ENCODE measurements at regions not wholly inside any gene's neighbourhood (a gene's known extent, or its start where the extent isn't known, plus 50 kb on each side); places are given as distances from the start of the nearest gene placed in this dataset.
"Not testable (repeated sequence)": the region's sequence is repeated elsewhere in the genome, so short reads cannot be mapped to it uniquely, and the experiment has no call there.

DNA sequence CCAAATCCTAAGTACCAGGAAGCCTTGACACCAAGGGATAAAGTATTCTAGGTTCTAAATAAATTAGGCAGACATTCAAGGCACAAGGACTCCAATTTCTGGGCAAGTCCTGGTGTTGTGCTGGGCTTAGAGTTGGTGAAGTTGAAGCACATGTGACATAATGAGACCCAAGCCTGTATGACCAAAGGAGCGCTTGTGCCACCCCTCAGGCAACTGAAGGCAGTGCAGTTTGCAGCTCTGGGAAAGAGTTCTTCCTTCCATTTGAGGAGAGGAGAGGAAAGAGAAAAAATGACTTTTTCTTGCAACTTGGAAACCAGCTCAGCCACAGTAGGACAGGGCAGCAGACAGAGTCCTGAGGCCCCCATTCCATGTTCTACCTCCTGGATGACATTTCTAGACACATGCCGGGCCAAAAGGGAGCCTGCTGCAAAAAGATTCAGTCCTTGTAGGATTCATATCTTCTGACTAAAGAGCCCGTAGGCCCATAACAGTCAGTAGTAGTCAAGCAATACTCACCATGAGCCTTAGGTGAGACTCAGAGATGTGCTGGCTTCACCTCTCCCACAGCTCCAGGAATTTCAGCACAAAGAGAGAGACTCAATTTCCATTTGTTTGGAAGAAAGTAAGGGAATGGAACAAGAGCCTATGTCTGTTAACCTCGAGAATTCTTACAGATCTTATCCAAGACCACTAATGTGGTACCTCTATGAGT is 588.8 kb upstream of the BCHE start:
- no peak overlapping the region for H3K4me3 Mint-ChIP-seq
- intact Hi-C loops (cut with DNase I, micrococcal nuclease) = no loop called here
- H3K9me3 Mint-ChIP-seq = peaks cover 6% of the 10 kb centered on the region
- no peaks in the 10 kb centered on the region for H3K27me3 ChIP-seq (ENCODE audit: control insufficient read depth in 1 of 2, insufficient read depth in 2 of 2, low read length in 2 of 2)
- no peak overlapping the region for H3K4me3 ChIP-seq (ENCODE audit: low read length)
- H3K9me3 ChIP-seq (ENCODE audit: control insufficient read depth in 1 of 2, insufficient read depth in 1 of 2, low read length in 2 of 2) = peaks cover 4 to 9% of the 10 kb centered on the region in 2 experiments
- H3K36me3 ChIP-seq (ENCODE audit: insufficient read depth, low read length) = no peaks in the 10 kb centered on the region
- DNase-seq (no peak), ATAC-seq (ENCODE audit: poor library complexity) (no peak)
- H3K27me3 Mint-ChIP-seq = no peaks in the 10 kb centered on the region
- no peak overlapping the region for H3K27ac Mint-ChIP-seq
- POLR2A ChIA-PET = no interaction called here
- no peak for TF ChIP-seq CTCF (IDR thresholded peaks at IDR 0.05)
- H3K36me3 Mint-ChIP-seq (ENCODE audit: low read depth) = no peaks in the 10 kb centered on the region
- CTCF ChIA-PET = no interaction called here
- H3K4me1 Mint-ChIP-seq (ENCODE audit: low read depth) = no peaks in the 10 kb centered on the region
- no peak overlapping the region for H3K27ac ChIP-seq (ENCODE audit: low read depth in 1 of 2, low read length in 2 of 2)
- H3K4me1 ChIP-seq (ENCODE audit: insufficient read depth, low read length) = no peaks in the 10 kb centered on the region

GRCh38 chr3:166425021-166425420 is 587.8 kb upstream of the BCHE start:
- POLR2A ChIA-PET = interaction anchor here (0.7 kb wide), 1 partner anchor 876 kb away, joined by 4 read pairs; no protein-coding TSS in a partner anchor
- Mint-ChIP-seq H3K4me1 (ENCODE audit: low read depth) (no peaks in the 10 kb centered on the region), H3K9me3 (peaks cover 11% of the 10 kb centered on the region), H3K27me3 (no peaks in the 10 kb centered on the region), H3K4me3 (no peak overlapping the region), H3K27ac (no peak overlapping the region), H3K36me3 (ENCODE audit: low read depth) (no peaks in the 10 kb centered on the region)
- Histone ChIP-seq H3K9me3 (ENCODE audit: control insufficient read depth in 1 of 2, insufficient read depth in 1 of 2, low read length in 2 of 2) (peaks cover 4 to 9% of the 10 kb centered on the region in 2 experiments), H3K36me3 (ENCODE audit: insufficient read depth, low read length) (no peaks in the 10 kb centered on the region), H3K4me1 (ENCODE audit: insufficient read depth, low read length) (no peaks in the 10 kb centered on the region), H3K4me3 (ENCODE audit: low read length) (no peak overlapping the region), H3K27ac (ENCODE audit: low read depth in 1 of 2, low read length in 2 of 2) (no peak overlapping the region), H3K27me3 (ENCODE audit: control insufficient read depth in 1 of 2, insufficient read depth in 2 of 2, low read length in 2 of 2) (no peaks in the 10 kb centered on the region)
- CTCF ChIA-PET = no interaction called here
- intact Hi-C loops (cut with DNase I, micrococcal nuclease) = no loop called here
- TF ChIP-seq CTCF (IDR thresholded peaks at IDR 0.05) = no peak
- ATAC-seq (ENCODE audit: poor library complexity) = no peak
- DNase-seq = no peak

DNA sequence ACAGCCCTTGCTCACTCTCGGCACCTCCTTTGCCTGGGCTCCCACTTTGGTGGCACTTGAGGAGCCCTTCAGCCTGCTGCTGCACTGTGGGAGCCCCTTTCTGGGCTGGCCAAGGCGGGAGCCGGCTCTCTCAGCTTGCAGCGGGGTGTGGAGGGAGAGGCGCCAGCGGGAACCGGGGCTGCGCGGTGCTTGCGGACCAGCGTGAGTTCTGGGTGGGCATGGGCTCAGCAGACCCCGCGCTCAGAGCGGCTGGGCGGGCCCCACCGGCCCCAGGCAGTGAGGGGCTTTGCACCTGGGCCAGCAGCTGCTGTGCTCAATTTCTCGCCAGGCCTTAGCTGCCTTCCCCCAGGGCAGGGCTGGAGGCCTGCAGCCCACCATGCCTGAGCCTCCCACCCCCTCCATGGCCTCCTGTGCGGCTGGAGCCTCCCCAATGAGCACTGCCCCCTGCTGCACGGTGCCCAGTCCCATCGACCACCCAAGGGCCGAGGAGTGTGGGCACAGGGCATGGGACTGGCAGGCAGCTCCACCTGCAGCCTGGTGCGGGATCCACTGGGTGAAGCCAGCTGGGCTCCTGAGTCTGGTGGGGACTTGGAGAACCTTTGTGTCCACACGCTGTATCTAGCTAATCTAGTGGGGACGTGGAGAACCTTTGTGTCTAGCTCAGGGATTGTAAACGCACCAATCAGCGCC is 586.7 kb upstream of the BCHE start:
- H3K27ac Mint-ChIP-seq; H3K4me1 Mint-ChIP-seq (ENCODE audit: low read depth); H3K36me3 Mint-ChIP-seq (ENCODE audit: low read depth); DNase-seq; intact Hi-C loops (cut with DNase I, micrococcal nuclease); H3K4me3 Mint-ChIP-seq; CTCF ChIA-PET; H3K27me3 Mint-ChIP-seq; ATAC-seq (ENCODE audit: poor library complexity); H3K9me3 ChIP-seq (ENCODE audit: control insufficient read depth in 1 of 2, insufficient read depth in 1 of 2, low read length in 2 of 2); H3K27me3 ChIP-seq (ENCODE audit: control insufficient read depth in 1 of 2, insufficient read depth in 2 of 2, low read length in 2 of 2); POLR2A ChIA-PET; H3K4me3 ChIP-seq (ENCODE audit: low read length); H3K4me1 ChIP-seq (ENCODE audit: insufficient read depth, low read length); H3K27ac ChIP-seq (ENCODE audit: low read depth in 1 of 2, low read length in 2 of 2); H3K36me3 ChIP-seq (ENCODE audit: insufficient read depth, low read length): not testable (repeated sequence)
- H3K9me3 Mint-ChIP-seq = peaks cover 12% of the 10 kb centered on the region

Data from CD4-positive, alpha-beta T cell (primary cell).